AG09309 (cell line): ENCODE measurements at regions not wholly inside any gene's neighbourhood (a gene's known extent, or its start where the extent isn't known, plus 50 kb on each side); places are given as distances from the start of the nearest gene placed in this dataset.
"Not testable (repeated sequence)": the region's sequence is repeated elsewhere in the genome, so short reads cannot be mapped to it uniquely, and the experiment has no call there.

Experiments used
- DNase-seq: peaks from one replicate; pipeline ENCODE4 v3.0.0-alpha.2; 2010; ENCODE audit warnings: low read depth
- H3K4me3 ChIP-seq: 2 replicates; pipeline ENCODE4 v1.5.1; 2011; ENCODE audit warnings: mild to moderate bottlenecking, low read depth, low read length, moderate library complexity; ENCODE audit not compliant: control insufficient read depth
- TF ChIP-seq, protein P1 (sequence below): IDR thresholded peaks from 2 replicates; pipeline ENCODE4 v1.5.1; 2011; ENCODE audit warnings: mild to moderate bottlenecking, low read depth, low read length, inconsistent platforms; ENCODE audit not compliant: insufficient read depth, control insufficient read depth; ENCODE audit errors: missing control alignments

DNA sequence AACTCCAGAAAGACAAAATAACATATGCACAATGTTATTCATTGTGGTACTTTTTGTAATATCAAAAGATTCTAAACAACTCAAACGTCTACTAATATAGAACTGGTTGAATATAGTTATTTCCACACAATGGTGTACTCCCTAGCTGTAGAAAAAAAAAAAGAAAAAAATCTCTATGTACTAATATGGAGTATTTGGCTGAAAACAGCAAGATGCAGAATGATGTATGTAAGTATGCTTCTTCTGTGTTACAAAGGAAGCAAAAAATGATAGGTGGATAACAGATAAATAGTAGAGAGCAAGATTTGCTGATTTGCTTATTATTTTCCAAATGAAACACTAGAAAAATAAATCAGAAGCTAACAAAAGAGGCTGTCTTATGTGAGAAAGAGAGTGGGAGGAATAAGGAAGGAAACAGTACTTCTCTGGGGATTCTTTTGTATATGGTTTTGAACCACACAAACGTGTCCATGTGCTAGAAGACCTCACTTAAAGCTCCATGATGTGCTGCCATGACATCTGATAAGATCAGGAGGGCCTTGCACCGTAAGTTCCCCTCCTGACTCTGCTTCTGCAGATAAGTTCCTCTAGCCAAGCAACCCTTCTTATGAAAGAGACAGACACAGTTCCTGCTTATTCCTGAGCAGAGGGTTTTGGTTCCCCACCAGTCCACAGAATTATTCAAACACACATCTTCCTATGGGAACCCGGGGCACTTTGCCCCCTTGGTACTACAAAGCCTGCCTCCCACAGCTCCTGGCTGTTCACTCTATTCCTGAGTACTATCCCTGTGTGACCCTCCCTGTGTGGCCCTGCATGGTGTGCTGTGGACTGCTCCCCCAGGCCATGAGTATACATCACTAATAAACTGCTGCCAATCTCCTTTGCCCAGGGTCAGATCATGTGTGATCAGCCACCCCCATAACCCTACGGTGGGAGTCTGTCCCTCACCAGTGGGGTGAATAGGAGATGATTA is 159.1 kb downstream of the CCDC71L start:
- no peak overlapping the region for H3K4me3 ChIP-seq
- TF ChIP-seq, protein P1, sequence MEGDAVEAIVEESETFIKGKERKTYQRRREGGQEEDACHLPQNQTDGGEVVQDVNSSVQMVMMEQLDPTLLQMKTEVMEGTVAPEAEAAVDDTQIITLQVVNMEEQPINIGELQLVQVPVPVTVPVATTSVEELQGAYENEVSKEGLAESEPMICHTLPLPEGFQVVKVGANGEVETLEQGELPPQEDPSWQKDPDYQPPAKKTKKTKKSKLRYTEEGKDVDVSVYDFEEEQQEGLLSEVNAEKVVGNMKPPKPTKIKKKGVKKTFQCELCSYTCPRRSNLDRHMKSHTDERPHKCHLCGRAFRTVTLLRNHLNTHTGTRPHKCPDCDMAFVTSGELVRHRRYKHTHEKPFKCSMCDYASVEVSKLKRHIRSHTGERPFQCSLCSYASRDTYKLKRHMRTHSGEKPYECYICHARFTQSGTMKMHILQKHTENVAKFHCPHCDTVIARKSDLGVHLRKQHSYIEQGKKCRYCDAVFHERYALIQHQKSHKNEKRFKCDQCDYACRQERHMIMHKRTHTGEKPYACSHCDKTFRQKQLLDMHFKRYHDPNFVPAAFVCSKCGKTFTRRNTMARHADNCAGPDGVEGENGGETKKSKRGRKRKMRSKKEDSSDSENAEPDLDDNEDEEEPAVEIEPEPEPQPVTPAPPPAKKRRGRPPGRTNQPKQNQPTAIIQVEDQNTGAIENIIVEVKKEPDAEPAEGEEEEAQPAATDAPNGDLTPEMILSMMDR, result no peak
- no peak for DNase-seq

GRCh38 chr7:106499897-106500296 is 161.1 kb downstream of the CCDC71L start:
- no peak for DNase-seq
- TF ChIP-seq, protein P1, result no peak
- H3K4me3 ChIP-seq, result no peak overlapping the region

DNA sequence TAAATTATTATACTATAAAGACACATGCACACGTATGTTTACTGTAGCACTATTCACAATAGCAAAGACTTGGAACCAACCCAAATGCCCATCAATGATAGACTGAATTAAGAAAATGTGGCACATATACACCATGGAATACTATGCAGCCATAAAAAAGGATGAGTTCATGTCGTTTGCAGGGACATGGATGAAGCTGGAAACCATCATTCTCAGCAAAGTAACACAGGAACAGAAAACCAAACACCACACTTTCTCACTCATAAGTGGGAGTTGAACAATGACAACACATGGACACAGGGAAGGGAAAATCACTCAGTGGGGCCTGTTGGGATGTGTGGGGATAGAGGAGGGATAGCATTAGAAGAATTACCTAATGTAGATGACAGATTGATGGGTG is 163.0 kb downstream of the CCDC71L start:
- not testable (repeated sequence) for H3K4me3 ChIP-seq, DNase-seq

DNA sequence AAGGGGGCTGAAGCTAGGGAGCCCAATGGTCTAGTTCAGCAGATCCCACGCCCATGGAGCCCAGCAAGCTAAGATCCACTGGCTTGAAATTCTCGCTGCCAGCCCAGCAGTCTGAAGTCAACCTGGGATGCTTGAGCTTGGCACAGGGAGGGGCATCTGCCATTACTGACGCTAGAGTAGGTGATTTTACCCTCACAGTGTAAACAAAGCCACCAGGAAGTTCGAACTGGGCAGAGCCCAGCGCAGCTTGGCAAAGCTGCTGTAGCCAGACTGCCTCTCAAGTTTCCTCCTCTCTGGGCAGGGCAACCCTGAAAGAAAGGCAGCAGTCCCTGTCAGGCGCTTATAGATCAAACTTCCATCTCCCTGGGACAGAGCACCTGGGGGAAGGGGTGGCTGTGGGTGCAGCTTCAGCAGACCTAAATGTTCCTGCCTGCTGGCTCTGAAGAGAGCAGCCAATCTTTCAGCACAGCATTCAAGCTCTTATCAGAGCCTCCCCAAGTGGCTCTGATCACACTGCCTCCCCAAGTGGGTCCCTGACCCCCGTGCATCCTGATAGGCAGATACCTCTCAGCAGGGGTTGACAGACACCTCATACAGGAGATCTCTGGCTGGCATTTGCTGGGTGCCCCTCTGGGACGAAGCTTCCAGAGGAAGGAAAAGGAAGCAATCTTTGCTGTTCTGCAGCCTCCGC is 167.8 kb downstream of the CCDC71L start:
- TF ChIP-seq, protein P1, result no peak
- no peak for DNase-seq

GRCh38 chr7:106488465-106488864 is 172.5 kb downstream of the CCDC71L start:
- TF ChIP-seq, protein P1, result no peak
- no peak for DNase-seq

More for the DNA sequence above, 167.8 kb downstream of the CCDC71L start:
- H3K4me3 ChIP-seq, result no peak overlapping the region

DNA sequence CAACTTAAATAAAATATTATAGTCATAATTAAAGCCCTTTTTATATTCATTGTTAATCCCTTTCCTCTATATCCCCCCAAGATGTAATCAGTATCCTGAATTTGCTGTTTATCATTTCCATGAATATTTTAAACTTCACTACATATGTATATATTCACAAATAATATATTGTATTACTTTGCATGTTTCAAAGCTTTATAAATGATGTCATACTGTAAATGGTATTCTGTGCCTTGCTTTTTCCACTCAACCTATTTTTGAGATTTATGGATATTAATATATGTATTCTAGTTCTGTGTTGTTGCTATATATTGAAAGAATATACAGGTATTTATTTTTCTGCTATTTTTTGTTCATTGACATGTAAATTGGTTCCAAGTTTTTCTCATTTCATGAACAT is 173.1 kb downstream of the CCDC71L start:
- H3K4me3 ChIP-seq, result no peak overlapping the region
- TF ChIP-seq, protein P1, result no peak
- no peak for DNase-seq

More at GRCh38 chr7:106488465-106488864, 172.5 kb downstream of the CCDC71L start:
- no peak overlapping the region for H3K4me3 ChIP-seq

- peak; percentile 61 for DNase-seq
- TF ChIP-seq, protein P1, result no peak
- no peak overlapping the region for H3K4me3 ChIP-seq
Measured at GRCh38 chr7:106486331-106486730, 174.6 kb downstream of the CCDC71L start.
